Nephron progenitor cell (in vitro differentiated cells): ENCODE measurements at regions not wholly inside any gene's neighbourhood (a gene's known extent, or its start where the extent isn't known, plus 50 kb on each side); places are given as distances from the start of the nearest gene placed in this dataset.
"Not testable (repeated sequence)": the region's sequence is repeated elsewhere in the genome, so short reads cannot be mapped to it uniquely, and the experiment has no call there.

ENCODE experiments used
- DNase-seq: peaks from one replicate; pipeline ENCODE4 v3.0.0; 2021
- H3K27ac Mint-ChIP-seq: 2 replicates; pipeline ENCODE4 v1.8.0; 2021; ENCODE audit warnings: mild to moderate bottlenecking, moderate library complexity, mixed read lengths
- H3K27me3 Mint-ChIP-seq: 2 replicates; pipeline ENCODE4 v1.8.0; 2021; ENCODE audit warnings: mild to moderate bottlenecking, low read depth, mixed read lengths; ENCODE audit not compliant: poor library complexity
- H3K36me3 Mint-ChIP-seq: 2 replicates; pipeline ENCODE4 v1.8.0; 2021; ENCODE audit warnings: low read depth, mixed read lengths
- H3K4me1 Mint-ChIP-seq: 2 replicates; pipeline ENCODE4 v1.8.0; 2021; ENCODE audit warnings: mixed read lengths
- H3K4me3 Mint-ChIP-seq: 2 replicates; pipeline ENCODE4 v1.8.0; 2021; ENCODE audit warnings: mild to moderate bottlenecking, moderate library complexity, mixed read lengths
- H3K9me3 Mint-ChIP-seq: 2 replicates; pipeline ENCODE4 v1.8.0; 2021; ENCODE audit warnings: mild to moderate bottlenecking, moderate library complexity, mixed read lengths
- CTCF ChIP-seq: fragments of 200-600 bp; sonication (generic); IDR thresholded peaks from 2 replicates; pipeline ENCODE4 v1.5.0; 2021; ENCODE audit warnings: antibody characterized with exemption

- Mint-ChIP-seq H3K27me3 (peaks cover 17% of the 10 kb centered on the region), H3K9me3 (no peaks in the 10 kb centered on the region), H3K4me1 (peaks cover 28% of the 10 kb centered on the region), H3K4me3 (no peak overlapping the region), H3K27ac (no peak overlapping the region), H3K36me3 (no peaks in the 10 kb centered on the region)
- no peak for TF ChIP-seq CTCF
- no peak for DNase-seq
These were observed 55.1 kb upstream of the TLR4 start for GRCh38 chr9:117649126-117649525.

GRCh38 chr9:117644932-117645636 lies 59.1 kb upstream of the TLR4 start:
- TF ChIP-seq CTCF = no peak
- Mint-ChIP-seq H3K4me3 (peak overlapping the region; percentile 32), H3K27me3 (peaks cover 11% of the 10 kb centered on the region), H3K36me3 (no peaks in the 10 kb centered on the region), H3K27ac (peak overlapping the region; percentile 74), H3K9me3 (no peaks in the 10 kb centered on the region), H3K4me1 (peaks cover 37% of the 10 kb centered on the region)
- no peak for DNase-seq

GRCh38 chr9:117644133-117644931 lies 59.9 kb upstream of the TLR4 start:
- H3K36me3 Mint-ChIP-seq = no peaks in the 10 kb centered on the region
- peak; percentile 93 for TF ChIP-seq CTCF
- peaks cover 37% of the 10 kb centered on the region for H3K4me1 Mint-ChIP-seq
- DNase-seq = peak; percentile 81
- H3K27me3 Mint-ChIP-seq = peaks cover 7% of the 10 kb centered on the region
- H3K4me3 Mint-ChIP-seq = peak overlapping the region; percentile 32
- H3K27ac Mint-ChIP-seq = peak overlapping the region; percentile 10
- H3K9me3 Mint-ChIP-seq = no peaks in the 10 kb centered on the region

GRCh38 chr9:117643288-117643654 lies 60.9 kb upstream of the TLR4 start:
- Mint-ChIP-seq H3K9me3 (no peaks in the 10 kb centered on the region), H3K4me3 (no peak overlapping the region), H3K4me1 (peaks cover 37% of the 10 kb centered on the region), H3K27me3 (peaks cover 4% of the 10 kb centered on the region), H3K27ac (no peak overlapping the region), H3K36me3 (no peaks in the 10 kb centered on the region)
- no peak for TF ChIP-seq CTCF
- DNase-seq = no peak

GRCh38 chr9:117642571-117643287 lies 61.5 kb upstream of the TLR4 start:
- H3K9me3 Mint-ChIP-seq, H3K27me3 Mint-ChIP-seq, H3K36me3 Mint-ChIP-seq, H3K4me3 Mint-ChIP-seq, H3K27ac Mint-ChIP-seq, DNase-seq: not testable (repeated sequence)
- peaks cover 37% of the 10 kb centered on the region for H3K4me1 Mint-ChIP-seq

- no peak for DNase-seq
- H3K36me3 Mint-ChIP-seq = no peaks in the 10 kb centered on the region
- no peak overlapping the region for H3K4me3 Mint-ChIP-seq
- no peak overlapping the region for H3K27ac Mint-ChIP-seq
- no peaks in the 10 kb centered on the region for H3K27me3 Mint-ChIP-seq
- peaks cover 15% of the 10 kb centered on the region for H3K9me3 Mint-ChIP-seq
- TF ChIP-seq CTCF = no peak
- peaks cover under 1% of the 10 kb centered on the region for H3K4me1 Mint-ChIP-seq
These were observed 67.5 kb upstream of the TLR4 start for GRCh38 chr9:117636681-117637080.
